ENCODE measurements at regions not wholly inside any gene's neighbourhood (a gene's known extent, or its start where the extent isn't known, plus 50 kb on each side); places are given as distances from the start of the nearest gene placed in this dataset.
"Not testable (repeated sequence)": the region's sequence is repeated elsewhere in the genome, so short reads cannot be mapped to it uniquely, and the experiment has no call there.

- no peak for DNase-seq (ENCODE audit: low read depth in 2 of 2)
Measured at GRCh38 chr13:78139765-78140164, 221.1 kb upstream of the EDNRB start.

GRCh38 chr13:78138756-78139155, 220.1 kb upstream of the EDNRB start:
- no peak for DNase-seq (ENCODE audit: low read depth in 2 of 2)

- DNase-seq (ENCODE audit: low read depth in 2 of 2): no peak
Measured at GRCh38 chr13:78137404-78138142, 218.9 kb upstream of the EDNRB start.

- no peak for DNase-seq (ENCODE audit: low read depth in 2 of 2)
Measured at GRCh38 chr13:78136966-78137365, 218.3 kb upstream of the EDNRB start.

- DNase-seq (ENCODE audit: low read depth in 2 of 2): no peak
Measured at GRCh38 chr13:78133511-78133910, 214.9 kb upstream of the EDNRB start.

GRCh38 chr13:78131811-78132210, 213.2 kb upstream of the EDNRB start:
- no peak for DNase-seq (ENCODE audit: low read depth in 2 of 2)

- no peak for DNase-seq (ENCODE audit: low read depth in 2 of 2)
Measured at GRCh38 chr13:78131346-78131745, 212.7 kb upstream of the EDNRB start.

- no peak for DNase-seq (ENCODE audit: low read depth in 2 of 2)
Measured at GRCh38 chr13:78129823-78130222, 211.2 kb upstream of the EDNRB start.

- no peak for DNase-seq (ENCODE audit: low read depth in 2 of 2)
Measured at GRCh38 chr13:78129359-78129758, 210.7 kb upstream of the EDNRB start.

- DNase-seq (ENCODE audit: low read depth in 2 of 2): peak in 1 of 2 donors; percentile 2
Measured at GRCh38 chr13:78121459-78122348, 203.1 kb upstream of the EDNRB start.

- DNase-seq (ENCODE audit: low read depth in 2 of 2): no peak
Measured at GRCh38 chr13:78121001-78121400, 202.4 kb upstream of the EDNRB start.

- not testable (repeated sequence) for DNase-seq (ENCODE audit: low read depth in 2 of 2)
Measured at GRCh38 chr13:78120144-78120543, 201.5 kb upstream of the EDNRB start.

- DNase-seq (ENCODE audit: low read depth in 2 of 2): not testable (repeated sequence)
Measured at GRCh38 chr13:78117070-78117469, 198.4 kb upstream of the EDNRB start.

GRCh38 chr13:78105656-78106055, 187.0 kb upstream of the EDNRB start:
- no peak for DNase-seq (ENCODE audit: low read depth in 2 of 2)

- DNase-seq (ENCODE audit: low read depth in 2 of 2): no peak
Measured at GRCh38 chr13:78103936-78104335, 185.3 kb upstream of the EDNRB start.

GRCh38 chr13:78102741-78103140, 184.1 kb upstream of the EDNRB start:
- no peak for DNase-seq (ENCODE audit: low read depth in 2 of 2)

- DNase-seq (ENCODE audit: low read depth in 2 of 2): no peak
Measured at GRCh38 chr13:78102121-78102677, 183.6 kb upstream of the EDNRB start.

GRCh38 chr13:78100486-78100885, 181.9 kb upstream of the EDNRB start:
- no peak for DNase-seq (ENCODE audit: low read depth in 2 of 2)

GRCh38 chr13:78098249-78098648, 179.6 kb upstream of the EDNRB start:
- DNase-seq (ENCODE audit: low read depth in 2 of 2): no peak

- no peak for DNase-seq (ENCODE audit: low read depth in 2 of 2)
Measured at GRCh38 chr13:78096221-78096620, 177.6 kb upstream of the EDNRB start.

GRCh38 chr13:78087966-78088678, 169.5 kb upstream of the EDNRB start:
- no peak for DNase-seq (ENCODE audit: low read depth in 2 of 2)

Measured in activated CD4-positive, alpha-beta T cell treated with anti-CD3 and anti-CD28 coated beads for 24 hours (primary cell).